OCI-LY7 (cell line): ENCODE measurements at regions not wholly inside any gene's neighbourhood (a gene's known extent, or its start where the extent isn't known, plus 50 kb on each side); places are given as distances from the start of the nearest gene placed in this dataset.

Experiments
- CTCF ChIP-seq: fragments of 200-600 bp; sonication (generic); conservative IDR thresholded peaks from 2 replicates; pipeline ENCODE4 v1.5.1; 2014; ENCODE audit warnings: mild to moderate bottlenecking, antibody characterized with exemption, low read length, moderate library complexity, mixed read lengths
- EZH2phosphoT487 ChIP-seq: fragments of 200-600 bp; sonication (generic); IDR thresholded peaks from 2 replicates; pipeline ENCODE4 v1.6.1; 2018; ENCODE audit warnings: low read depth, borderline replicate concordance, mild to moderate bottlenecking, mixed run types, antibody characterized with exemption, low read length, moderate library complexity, mixed read lengths

GRCh38 chr14:56952766-56953473 is 142.6 kb upstream of the OTX2 start:
- no peak for TF ChIP-seq CTCF
- no peak for TF ChIP-seq EZH2phosphoT487
